Trophoblast cell (in vitro differentiated cells and primary cell): ENCODE measurements at regions not wholly inside any gene's neighbourhood (a gene's known extent, or its start where the extent isn't known, plus 50 kb on each side); places are given as distances from the start of the nearest gene placed in this dataset.
A peak's percentile ranks its signal among the peaks of the same experiment; 100 is the strongest.
"Not testable (repeated sequence)": the region's sequence is repeated elsewhere in the genome, so short reads cannot be mapped to it uniquely, and the experiment has no call there.

Experiments
- DNase-seq, 2 donors: peaks; one replicate each; pipeline ENCODE4 v3.0.0-alpha.2; 2016
- H2AFZ ChIP-seq: 2 replicates; pipeline ENCODE4 v1.6.1; 2013; ENCODE audit warnings: low read length, moderate library complexity, mild to moderate bottlenecking; ENCODE audit not compliant: insufficient read depth, poor library complexity
- H2AK5ac ChIP-seq: 2 replicates; pipeline ENCODE4 v1.6.1; 2013; ENCODE audit warnings: mild to moderate bottlenecking, low read length
- H2BK120ac ChIP-seq: 2 replicates; pipeline ENCODE4 v1.6.1; 2013; ENCODE audit warnings: low read length, mild to moderate bottlenecking, moderate library complexity; ENCODE audit not compliant: insufficient read depth, poor library complexity
- H2BK12ac ChIP-seq: 2 replicates; pipeline ENCODE4 v1.6.1; 2013; ENCODE audit warnings: mild to moderate bottlenecking, low read length, moderate library complexity
- H2BK5ac ChIP-seq: 2 replicates; pipeline ENCODE4 v1.6.1; 2013; ENCODE audit warnings: low read length, low read depth, moderate library complexity, mild to moderate bottlenecking; ENCODE audit not compliant: poor library complexity
- H3K14ac ChIP-seq: 2 replicates; pipeline ENCODE4 v1.6.1; 2013; ENCODE audit warnings: mild to moderate bottlenecking, low read length
- H3K18ac ChIP-seq: 2 replicates; pipeline ENCODE4 v1.6.1; 2013; ENCODE audit warnings: mild to moderate bottlenecking, low read length
- H3K23ac ChIP-seq: 2 replicates; pipeline ENCODE4 v1.6.1; 2013; ENCODE audit warnings: low read length
- H3K27ac ChIP-seq: 2 replicates; pipeline ENCODE4 v1.5.1; 2013; ENCODE audit warnings: low read depth, mild to moderate bottlenecking, inconsistent platforms, low read length, moderate library complexity
- H3K27me3 ChIP-seq: 2 replicates; pipeline ENCODE4 v1.6.1; 2013; ENCODE audit warnings: inconsistent platforms, mild to moderate bottlenecking, low read length, moderate library complexity; ENCODE audit not compliant: insufficient read depth
- H3K36me3 ChIP-seq, 2 experiments: 1 replicate in 1 of 2; 2 replicates in 1 of 2; pipeline ENCODE4 v1.6.1; 2013; ENCODE audit warnings: low read length in 2 of 2, mild to moderate bottlenecking in 2 of 2, moderate library complexity in 1 of 2; ENCODE audit not compliant: insufficient read depth in 2 of 2, control insufficient read depth in 1 of 2
- H3K4ac ChIP-seq: 2 replicates; pipeline ENCODE4 v1.6.1; 2013; ENCODE audit warnings: low read depth, mild to moderate bottlenecking, low read length, moderate library complexity
- H3K4me1 ChIP-seq, 2 experiments: 1 replicate in 1 of 2; 2 replicates in 1 of 2; pipeline ENCODE4 v1.6.1; 2013; ENCODE audit warnings: low read length in 2 of 2, mild to moderate bottlenecking in 2 of 2, moderate library complexity in 1 of 2; ENCODE audit not compliant: insufficient read depth in 2 of 2, control insufficient read depth in 1 of 2
- H3K4me2 ChIP-seq: 2 replicates; pipeline ENCODE4 v1.6.1; 2013; ENCODE audit warnings: inconsistent platforms, mild to moderate bottlenecking, low read length, moderate library complexity
- H3K4me3 ChIP-seq: 2 replicates; pipeline ENCODE4 v1.5.1; 2013; ENCODE audit warnings: mild to moderate bottlenecking, low read depth, low read length, inconsistent platforms
- H3K79me1 ChIP-seq: one replicate; pipeline ENCODE4 v1.6.1; 2013; ENCODE audit warnings: low read length
- H3K79me2 ChIP-seq: 2 replicates; pipeline ENCODE4 v1.6.1; 2013; ENCODE audit warnings: low read length, mild to moderate bottlenecking; ENCODE audit not compliant: control insufficient read depth, insufficient read depth, poor library complexity
- H3K9ac ChIP-seq: 2 replicates; pipeline ENCODE4 v1.6.1; 2013; ENCODE audit warnings: mild to moderate bottlenecking, low read length
- H3K9me3 ChIP-seq: 2 replicates; pipeline ENCODE4 v1.6.1; 2013; ENCODE audit warnings: low read depth, mild to moderate bottlenecking, control low read depth, inconsistent platforms, low read length; ENCODE audit not compliant: insufficient read depth
- H4K12ac ChIP-seq: 2 replicates; pipeline ENCODE4 v1.6.1; 2013; ENCODE audit warnings: low read depth, mild to moderate bottlenecking, low read length, moderate library complexity
- H4K8ac ChIP-seq: 2 replicates; pipeline ENCODE4 v1.6.1; 2013; ENCODE audit warnings: low read depth, mild to moderate bottlenecking, low read length, moderate library complexity
- H4K91ac ChIP-seq: one replicate; pipeline ENCODE4 v1.6.1; 2013; ENCODE audit warnings: low read depth, mild to moderate bottlenecking, low read length, moderate library complexity
- WGBS: extraction: QIAGEN DNeasy Blood & Tissue Kit; methylation state at CpG from one replicate; pipeline ENCODE4 v1.1.7; 2013; ENCODE audit warnings: missing lambda C conversion rate; ENCODE audit not compliant: insufficient read length, insufficient coverage; ENCODE audit errors: extremely low coverage; 5-methylcytosine and 5-hydroxymethylcytosine counted together

- Histone ChIP-seq H4K91ac (no peak overlapping the region), H3K14ac (no peak overlapping the region), H2BK12ac (no peak overlapping the region), H3K4me3 (no peak overlapping the region), H3K23ac (no peak overlapping the region), H2AFZ (no peak overlapping the region), H3K79me2 (peaks cover 1% of the 10 kb centered on the region), H3K4ac (no peak overlapping the region), H2AK5ac (no peak overlapping the region), H2BK5ac (no peak overlapping the region), H3K79me1 (peaks cover 2% of the 10 kb centered on the region), H3K18ac (no peak overlapping the region), H3K4me1 (peaks cover 3 to 5% of the 10 kb centered on the region in 2 experiments), H2BK120ac (no peak overlapping the region), H3K27me3 (no peaks in the 10 kb centered on the region), H3K4me2 (no peak overlapping the region), H4K12ac (no peak overlapping the region), H4K8ac (no peak overlapping the region), H3K9me3 (no peaks in the 10 kb centered on the region), H3K9ac (no peak overlapping the region), H3K36me3 (no peaks in the 10 kb centered on the region), H3K27ac (no peak overlapping the region)
- DNase-seq: peak in 1 of 2 donors; percentile 33
Observed at GRCh38 chr5:91293131-91293530, 90.0 kb downstream of the ARRDC3 start.

GRCh38 chr5:91291628-91292569 lies 91.2 kb downstream of the ARRDC3 start:
- Histone ChIP-seq H3K4me2 (no peak overlapping the region), H3K79me1 (peaks cover 2% of the 10 kb centered on the region), H2AFZ (no peak overlapping the region), H3K27me3 (no peaks in the 10 kb centered on the region), H3K79me2 (peaks cover 1% of the 10 kb centered on the region), H3K36me3 (no peaks in the 10 kb centered on the region), H2AK5ac (no peak overlapping the region), H2BK12ac (no peak overlapping the region), H4K91ac (no peak overlapping the region), H3K23ac (no peak overlapping the region), H3K18ac (no peak overlapping the region), H3K14ac (no peak overlapping the region), H3K4me3 (no peak overlapping the region), H3K4me1 (peaks cover 3 to 5% of the 10 kb centered on the region in 2 experiments), H4K8ac (no peak overlapping the region), H2BK120ac (no peak overlapping the region), H2BK5ac (no peak overlapping the region), H3K9ac (no peak overlapping the region), H4K12ac (no peak overlapping the region), H3K9me3 (no peaks in the 10 kb centered on the region), H3K27ac (no peak overlapping the region), H3K4ac (no peak overlapping the region)
- no CpG with 5 or more reads among the region's 4 CpGs for WGBS
- peak; percentile 20 to 30 for DNase-seq

DNA sequence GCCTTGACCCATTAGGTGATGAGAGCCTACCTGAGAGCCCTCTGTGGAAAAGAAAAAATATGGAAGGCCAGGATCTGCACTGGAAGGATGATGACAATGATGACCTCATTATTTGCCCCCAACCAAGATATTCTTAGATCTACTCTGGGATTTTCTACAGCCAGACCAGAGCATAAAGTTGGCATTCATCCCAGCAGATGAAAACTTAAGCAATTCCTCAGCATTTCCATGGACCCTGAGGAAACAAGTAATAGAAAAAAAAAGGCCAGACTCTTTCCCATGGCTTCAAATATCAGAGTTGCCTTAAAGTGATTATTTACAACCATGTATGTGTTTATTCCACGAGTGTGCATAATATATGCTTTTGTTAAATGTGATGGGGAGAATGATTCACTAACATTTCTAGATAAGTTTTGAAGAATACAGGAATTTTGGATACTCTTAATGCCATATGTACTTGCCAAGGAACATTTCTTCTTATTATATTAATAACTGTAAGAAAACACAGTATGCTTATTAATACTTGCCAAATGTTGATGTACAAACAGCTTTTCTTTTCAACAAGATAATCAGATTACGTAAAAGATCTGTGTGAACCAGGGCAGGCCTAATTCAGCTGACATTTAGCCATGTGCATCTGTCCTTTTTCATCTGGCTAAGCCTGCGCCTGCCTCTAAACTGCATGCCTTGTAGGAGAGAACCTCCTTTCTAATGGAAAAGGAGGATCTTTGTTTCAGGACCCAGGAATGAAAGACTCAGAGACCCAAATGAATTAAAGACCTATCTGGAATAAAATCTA lies 94.8 kb downstream of the ARRDC3 start:
- H3K23ac ChIP-seq: no peak overlapping the region
- no peak overlapping the region for H4K91ac ChIP-seq
- H4K8ac ChIP-seq: no peak overlapping the region
- no peak overlapping the region for H2AK5ac ChIP-seq
- H2BK12ac ChIP-seq: no peak overlapping the region
- no peak overlapping the region for H2AFZ ChIP-seq
- no peak overlapping the region for H3K9ac ChIP-seq
- H3K14ac ChIP-seq: no peak overlapping the region
- H3K4me2 ChIP-seq: no peak overlapping the region
- no peak overlapping the region for H3K27ac ChIP-seq
- H2BK120ac ChIP-seq: no peak overlapping the region
- no peaks in the 10 kb centered on the region for H3K79me1 ChIP-seq
- no peak for DNase-seq
- no peak overlapping the region for H4K12ac ChIP-seq
- no peak overlapping the region for H3K4me3 ChIP-seq
- no peak overlapping the region for H3K18ac ChIP-seq
- no peak overlapping the region for H2BK5ac ChIP-seq
- H3K36me3 ChIP-seq: no peaks in the 10 kb centered on the region
- no peaks in the 10 kb centered on the region for H3K79me2 ChIP-seq
- H3K4ac ChIP-seq: no peak overlapping the region
- no peaks in the 10 kb centered on the region for H3K4me1 ChIP-seq
- no CpG with 5 or more reads among the region's 3 CpGs for WGBS
- H3K9me3 ChIP-seq: no peaks in the 10 kb centered on the region
- no peaks in the 10 kb centered on the region for H3K27me3 ChIP-seq

DNA sequence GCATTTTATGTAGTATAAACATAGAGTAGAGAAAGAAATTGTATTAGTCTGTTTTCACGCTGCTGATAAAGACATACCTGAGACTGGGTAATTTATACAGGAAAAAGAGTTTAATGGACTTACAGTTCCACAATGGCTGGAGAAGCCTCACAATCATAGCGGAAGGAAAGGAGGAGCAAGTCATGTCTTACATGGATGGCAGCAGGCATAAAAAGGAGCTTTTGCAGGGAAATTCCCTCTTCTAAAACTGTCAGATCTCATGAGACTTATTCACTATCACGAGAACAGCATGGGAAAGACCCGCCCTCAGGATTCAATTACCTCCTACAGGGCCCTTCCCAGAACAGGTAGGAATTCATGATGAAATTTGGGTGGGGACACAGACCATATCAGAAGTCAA lies 98.1 kb downstream of the ARRDC3 start:
- not testable (repeated sequence) for H3K4ac ChIP-seq, H2BK120ac ChIP-seq, DNase-seq, H3K18ac ChIP-seq, H3K4me1 ChIP-seq, H3K79me2 ChIP-seq, H3K27ac ChIP-seq, H2AK5ac ChIP-seq, H4K12ac ChIP-seq, H2AFZ ChIP-seq, H3K23ac ChIP-seq, H2BK12ac ChIP-seq, H3K27me3 ChIP-seq, H3K4me3 ChIP-seq, H4K91ac ChIP-seq, H3K36me3 ChIP-seq, H3K9me3 ChIP-seq, H3K79me1 ChIP-seq, H3K9ac ChIP-seq, H2BK5ac ChIP-seq, H3K4me2 ChIP-seq, H4K8ac ChIP-seq, H3K14ac ChIP-seq
- no CpG with 5 or more reads among the region's 4 CpGs for WGBS
